Caco-2 (cell line): ENCODE measurements at regions not wholly inside any gene's neighbourhood (a gene's known extent, or its start where the extent isn't known, plus 50 kb on each side); places are given as distances from the start of the nearest gene placed in this dataset.

Experiments used
- BruUV-seq: library from RNA; stranded (reverse); fragments of 400-500 nt; replicated peaks from 2 replicates; lab custom pipeline; 2021; lab: Mats Ljungman, UMichigan
- CTCF ChIA-PET: fragments of 300-600 bp; sonication (Branson Sonifier 250); formaldehyde crosslinking; loops from one replicate; lab custom pipeline; 2022; ENCODE audit warnings: antibody characterized with exemption; lab: Charles Lee
- POLR2A ChIA-PET: fragments of 300-600 bp; sonication (Branson Sonifier 250); formaldehyde crosslinking; loops from one replicate; lab custom pipeline; 2022; ENCODE audit warnings: antibody characterized with exemption; lab: Charles Lee
- DNase-seq, 2 experiments: peaks; one replicate each; pipeline versions ENCODE4 v3.0.0 to v3.0.0-alpha.2; 2020 to 2022
- H3K27me3 ChIP-seq: replicated peaks from 2 replicates; pipeline ENCODE4 v1.6.0; 2011; ENCODE audit warnings: low read length; ENCODE audit not compliant: control insufficient read depth, insufficient read depth
- H3K36me3 ChIP-seq: 2 replicates; pipeline ENCODE4 v1.5.1; 2011; ENCODE audit warnings: low read length; ENCODE audit not compliant: control insufficient read depth, insufficient read depth
- H3K4me1 ChIP-seq: fragments of 250-450 bp; sonication (Bioruptor Pico); 2 replicates; pipeline ENCODE4 v1.5.1; 2020; ENCODE audit warnings: mild to moderate bottlenecking
- H3K4me3 ChIP-seq: 2 replicates; pipeline ENCODE4 v1.5.1; 2011; ENCODE audit warnings: low read depth, mild to moderate bottlenecking, control low read depth, low read length
- H3K9me3 ChIP-seq: fragments of 250-450 bp; sonication (Bioruptor Pico); 2 replicates; pipeline ENCODE4 v1.5.1; 2020; ENCODE audit warnings: mild to moderate bottlenecking, moderate library complexity
- H3K27ac Mint-ChIP-seq: one replicate; pipeline ENCODE4 v1.8.0; 2022; ENCODE audit warnings: mixed read lengths; ENCODE audit not compliant: unreplicated experiment
- H3K27me3 Mint-ChIP-seq: one replicate; pipeline ENCODE4 v1.8.0; 2022; ENCODE audit warnings: mixed read lengths; ENCODE audit not compliant: insufficient read depth, unreplicated experiment
- H3K36me3 Mint-ChIP-seq: one replicate; pipeline ENCODE4 v1.8.0; 2022; ENCODE audit warnings: mild to moderate bottlenecking, mixed read lengths; ENCODE audit not compliant: insufficient read depth, unreplicated experiment
- H3K4me1 Mint-ChIP-seq: one replicate; pipeline ENCODE4 v1.8.0; 2022; ENCODE audit warnings: low read depth, mixed read lengths; ENCODE audit not compliant: unreplicated experiment
- H3K4me3 Mint-ChIP-seq: one replicate; pipeline ENCODE4 v1.8.0; 2022; ENCODE audit warnings: mild to moderate bottlenecking, moderate library complexity, mixed read lengths; ENCODE audit not compliant: unreplicated experiment
- H3K9me3 Mint-ChIP-seq: one replicate; pipeline ENCODE4 v1.8.0; 2022; ENCODE audit warnings: mixed read lengths; ENCODE audit not compliant: unreplicated experiment
- CTCF ChIP-seq, 2 experiments: fragments of 200-600 bp in 1 of 2; IDR thresholded peaks; 1 replicate in 1 of 2; 2 replicates in 1 of 2; pipeline versions ENCODE4 v1.5.1 to v1.8.0; 2011 to 2022; ENCODE audit warnings: antibody characterized with exemption in 1 of 2, control low read depth in 1 of 2, inconsistent platforms in 1 of 2, low read depth in 1 of 2, low read length in 1 of 2, mild to moderate bottlenecking in 1 of 2, moderate library complexity in 1 of 2; ENCODE audit not compliant: insufficient read depth in 1 of 2, severe bottlenecking in 1 of 2, unreplicated experiment in 1 of 2
- intact Hi-C: fragments of 100-400 bp; cut with micrococcal nuclease; formaldehyde crosslinking; loops from one replicate; pipeline ENCODE4 v1.10.0; 2022; ENCODE audit not compliant: unreplicated experiment

GRCh38 chr1:55544826-55545225 lies 329.7 kb upstream of the USP24 start:
- DNase-seq: no peak
- ChIA-PET CTCF (no interaction called here), POLR2A (no interaction called here)
- Mint-ChIP-seq H3K27ac (no peak overlapping the region), H3K4me1 (no peaks in the 10 kb centered on the region), H3K9me3 (no peaks in the 10 kb centered on the region), H3K27me3 (no peaks in the 10 kb centered on the region), H3K36me3 (no peaks in the 10 kb centered on the region), H3K4me3 (no peak overlapping the region)
- no peak for TF ChIP-seq CTCF (IDR thresholded peaks at IDR 0.05; ENCODE audit: insufficient read depth in 1 of 2, low read depth in 1 of 2, low read length in 1 of 2, severe bottlenecking in 1 of 2, unreplicated experiment in 1 of 2)
- Histone ChIP-seq H3K9me3 (no peaks in the 10 kb centered on the region), H3K36me3 (no peaks in the 10 kb centered on the region), H3K4me1 (no peaks in the 10 kb centered on the region), H3K27me3 (no peaks in the 10 kb centered on the region), H3K4me3 (no peak overlapping the region)
- BruUV-seq: no TSS peak
- intact Hi-C loops: no loop called here

- Histone ChIP-seq H3K27me3 (no peaks in the 10 kb centered on the region), H3K4me1 (no peaks in the 10 kb centered on the region), H3K36me3 (no peaks in the 10 kb centered on the region), H3K9me3 (no peaks in the 10 kb centered on the region), H3K4me3 (no peak overlapping the region)
- H3K4me1 Mint-ChIP-seq: no peaks in the 10 kb centered on the region
- CTCF ChIA-PET: interaction anchor here (0.7 kb wide), 1 partner anchor 1175 kb away, joined by 4 read pairs; no protein-coding TSS in a partner anchor
- no peak for TF ChIP-seq CTCF (IDR thresholded peaks at IDR 0.05; ENCODE audit: insufficient read depth in 1 of 2, low read depth in 1 of 2, low read length in 1 of 2, severe bottlenecking in 1 of 2, unreplicated experiment in 1 of 2)
- BruUV-seq: no TSS peak
- POLR2A ChIA-PET: no interaction called here
- H3K4me3 Mint-ChIP-seq: no peak overlapping the region
- intact Hi-C loops: no loop called here
- H3K9me3 Mint-ChIP-seq: no peaks in the 10 kb centered on the region
- H3K36me3 Mint-ChIP-seq: no peaks in the 10 kb centered on the region
- H3K27me3 Mint-ChIP-seq: no peaks in the 10 kb centered on the region
- no peak overlapping the region for H3K27ac Mint-ChIP-seq
- no peak for DNase-seq
These were observed 327.8 kb upstream of the USP24 start for GRCh38 chr1:55542901-55543504.

- CTCF ChIA-PET: no interaction called here
- H3K36me3 ChIP-seq: no peaks in the 10 kb centered on the region
- H3K4me1 ChIP-seq: peaks cover 6% of the 10 kb centered on the region; the same call in 1 of the 2 replicates
- BruUV-seq: no TSS peak
- Mint-ChIP-seq H3K4me3 (no peak overlapping the region), H3K36me3 (no peaks in the 10 kb centered on the region), H3K4me1 (no peaks in the 10 kb centered on the region), H3K27ac (no peak overlapping the region), H3K27me3 (no peaks in the 10 kb centered on the region), H3K9me3 (no peaks in the 10 kb centered on the region)
- intact Hi-C loops: no loop called here
- no peak for TF ChIP-seq CTCF (IDR thresholded peaks at IDR 0.05; ENCODE audit: insufficient read depth in 1 of 2, low read depth in 1 of 2, low read length in 1 of 2, severe bottlenecking in 1 of 2, unreplicated experiment in 1 of 2)
- no peaks in the 10 kb centered on the region for H3K9me3 ChIP-seq
- POLR2A ChIA-PET: no interaction called here
- no peak overlapping the region for H3K4me3 ChIP-seq
- H3K27me3 ChIP-seq: no peaks in the 10 kb centered on the region
- no peak for DNase-seq
These were observed 326.1 kb upstream of the USP24 start for GRCh38 chr1:55541296-55541695.
